IMR-90 (cell line): ENCODE measurements at regions not wholly inside any gene's neighbourhood (a gene's known extent, or its start where the extent isn't known, plus 50 kb on each side); places are given as distances from the start of the nearest gene placed in this dataset.

Experiments
- ATAC-seq: fragments of 200-7000 bp; cut with Tn5 transposase; 2 replicates; pipeline ENCODE4 v1.9.1; 2020; ENCODE audit warnings: low read depth, mild to moderate bottlenecking, moderate library complexity
- BruUV-seq: library from RNA; stranded (reverse); fragments of 400-500 nt; replicated peaks from 2 replicates; lab custom pipeline; 2021; lab: Mats Ljungman, UMichigan
- CTCF ChIA-PET: fragments of 300-600 bp; formaldehyde crosslinking; extraction: SDS; loops from one replicate; lab custom pipeline; 2021; ENCODE audit warnings: antibody characterized with exemption; lab: Yijun Ruan, JAX
- POLR2A ChIA-PET: fragments of 300-600 bp; sonication (Branson Sonifier 250); formaldehyde crosslinking; loops from one replicate; lab custom pipeline; 2022; ENCODE audit warnings: antibody characterized with exemption; ENCODE audit not compliant: unreplicated experiment; lab: Charles Lee
- DNase-seq: peaks from one replicate; pipeline ENCODE4 v3.0.0; 2013
- H2AFZ ChIP-seq: replicated peaks from 2 replicates; pipeline ENCODE3; 2013; ENCODE audit warnings: low read length, mild to moderate bottlenecking; ENCODE audit not compliant: poor library complexity
- H2AK5ac ChIP-seq: 2 replicates; pipeline ENCODE4 v1.6.1; 2013; ENCODE audit warnings: low read depth, low read length, inconsistent platforms
- H2AK9ac ChIP-seq: replicated peaks from 2 replicates; pipeline ENCODE3; 2013; ENCODE audit warnings: mild to moderate bottlenecking, low read depth, low read length, moderate library complexity; ENCODE audit not compliant: poor library complexity
- H2BK120ac ChIP-seq: 2 replicates; pipeline ENCODE4 v1.6.1; 2013; ENCODE audit warnings: low read depth, low read length, inconsistent platforms
- H2BK15ac ChIP-seq: 3 replicates; pipeline ENCODE4 v1.6.1; 2013; ENCODE audit warnings: low read depth, low read length, inconsistent platforms
- H2BK20ac ChIP-seq: 2 replicates; pipeline ENCODE4 v1.6.1; 2013; ENCODE audit warnings: low read depth, mild to moderate bottlenecking, inconsistent platforms, low read length, moderate library complexity
- H2BK5ac ChIP-seq: 2 replicates; pipeline ENCODE4 v1.6.1; 2013; ENCODE audit warnings: mild to moderate bottlenecking, low read depth, low read length, inconsistent platforms; ENCODE audit not compliant: poor library complexity, severe bottlenecking
- H3K14ac ChIP-seq: replicated peaks from 2 replicates; pipeline ENCODE4 v1.6.1; 2013; ENCODE audit warnings: low read depth, low read length, inconsistent platforms
- H3K18ac ChIP-seq: 2 replicates; pipeline ENCODE4 v1.6.1; 2013; ENCODE audit warnings: low read depth, low read length, control low read depth
- H3K23ac ChIP-seq: 2 replicates; pipeline ENCODE4 v1.6.1; 2013; ENCODE audit warnings: low read depth, low read length, inconsistent platforms
- H3K27ac ChIP-seq: 2 replicates; pipeline ENCODE4 v1.5.1; 2013; ENCODE audit warnings: mild to moderate bottlenecking, control low read depth, low read length; ENCODE audit not compliant: insufficient read depth
- H3K27me3 ChIP-seq: 2 replicates; pipeline ENCODE4 v1.6.1; 2013; ENCODE audit warnings: low read length; ENCODE audit not compliant: control insufficient read depth, insufficient read depth
- H3K36me3 ChIP-seq: 2 replicates; pipeline ENCODE4 v1.6.1; 2013; ENCODE audit warnings: low read length, mixed read lengths; ENCODE audit not compliant: control insufficient read depth, insufficient read depth
- H3K4ac ChIP-seq: 2 replicates; pipeline ENCODE4 v1.6.1; 2013; ENCODE audit warnings: low read depth, low read length, inconsistent platforms
- H3K4me1 ChIP-seq: 2 replicates; pipeline ENCODE4 v1.6.1; 2013; ENCODE audit warnings: low read length, mixed read lengths; ENCODE audit not compliant: control insufficient read depth, insufficient read depth
- H3K4me2 ChIP-seq: 2 replicates; pipeline ENCODE4 v1.6.1; 2013; ENCODE audit warnings: low read depth, mild to moderate bottlenecking, control low read depth, low read length, moderate library complexity
- H3K4me3 ChIP-seq: 2 replicates; pipeline ENCODE4 v1.5.1; 2013; ENCODE audit warnings: low read depth, mild to moderate bottlenecking, control low read depth, low read length, moderate library complexity; ENCODE audit not compliant: insufficient read depth
- H3K56ac ChIP-seq: 2 replicates; pipeline ENCODE4 v1.6.1; 2013; ENCODE audit warnings: low read length, inconsistent platforms; ENCODE audit not compliant: insufficient read depth; ENCODE audit errors: extremely low read depth
- H3K79me1 ChIP-seq, 2 experiments: 2 replicates each; pipeline ENCODE4 v1.6.1; 2013; ENCODE audit warnings: low read length in 2 of 2, inconsistent platforms in 1 of 2, low read depth in 1 of 2
- H3K9ac ChIP-seq: 2 replicates; pipeline ENCODE4 v1.6.1; 2013; ENCODE audit warnings: low read depth, low read length, control low read depth
- H3K9me1 ChIP-seq: 2 replicates; pipeline ENCODE4 v1.6.1; 2013; ENCODE audit warnings: low read length, inconsistent platforms; ENCODE audit not compliant: insufficient read depth
- H3K9me3 ChIP-seq: 2 replicates; pipeline ENCODE4 v1.6.1; 2013; ENCODE audit warnings: low read length; ENCODE audit not compliant: control insufficient read depth, insufficient read depth
- H4K20me1 ChIP-seq: 2 replicates; pipeline ENCODE4 v1.6.1; 2013; ENCODE audit warnings: low read length, inconsistent platforms; ENCODE audit not compliant: insufficient read depth
- H4K5ac ChIP-seq: 2 replicates; pipeline ENCODE4 v1.6.1; 2013; ENCODE audit warnings: mild to moderate bottlenecking, low read depth, low read length, control low read depth
- H4K8ac ChIP-seq, 2 experiments: 2 replicates each; pipeline ENCODE4 v1.6.1; 2013; ENCODE audit warnings: low read depth in 2 of 2, low read length in 2 of 2, control low read depth in 1 of 2, inconsistent platforms in 1 of 2
- H4K91ac ChIP-seq: 2 replicates; pipeline ENCODE4 v1.6.1; 2013; ENCODE audit warnings: low read depth, low read length, inconsistent platforms; ENCODE audit not compliant: insufficient read depth
- BHLHE40 ChIP-seq: fragments of 150-350 bp; IDR thresholded peaks from 2 replicates; pipeline ENCODE4 v1.6.1; 2016; ENCODE audit warnings: mild to moderate bottlenecking, low read depth, low read length
- CEBPB ChIP-seq: IDR thresholded peaks from 2 replicates; pipeline ENCODE4 v1.6.1; 2012; ENCODE audit warnings: low read depth, low read length, improper control_type of control experiment
- FOS ChIP-seq: fragments of 150-350 bp; IDR thresholded peaks from 2 replicates; pipeline ENCODE4 v1.6.1; 2016; ENCODE audit warnings: low read depth, low read length
- MAZ ChIP-seq: IDR thresholded peaks from 2 replicates; pipeline ENCODE4 v1.6.1; 2012; ENCODE audit warnings: low read depth, mild to moderate bottlenecking, low read length, improper control_type of control experiment, moderate library complexity, borderline replicate concordance
- MXI1 ChIP-seq: IDR thresholded peaks from 2 replicates; pipeline ENCODE4 v1.6.1; 2012; ENCODE audit warnings: low read depth, mild to moderate bottlenecking, low read length, moderate library complexity, borderline replicate concordance
- RAD21 ChIP-seq: IDR thresholded peaks from 2 replicates; pipeline ENCODE4 v1.6.1; 2012; ENCODE audit warnings: low read length, improper control_type of control experiment
- RCOR1 ChIP-seq: IDR thresholded peaks from 2 replicates; pipeline ENCODE4 v1.6.1; 2012; ENCODE audit warnings: mild to moderate bottlenecking, low read length, improper control_type of control experiment; ENCODE audit not compliant: insufficient replicate concordance
- RFX5 ChIP-seq: IDR thresholded peaks from 2 replicates; pipeline ENCODE4 v1.8.0; 2012; ENCODE audit warnings: low read depth, mild to moderate bottlenecking, low read length, moderate library complexity
- SMC3 ChIP-seq: fragments of 150-350 bp; IDR thresholded peaks from 2 replicates; pipeline ENCODE4 v1.6.1; 2016; ENCODE audit warnings: low read depth, mild to moderate bottlenecking, antibody characterized with exemption, low read length, moderate library complexity
- WGBS, 2 experiments: methylation state at CpG; one replicate each; pipeline versions ENCODE4 v1.1.5 to v1.1.7; 2013; ENCODE audit warnings: missing lambda C conversion rate in 2 of 2; ENCODE audit not compliant: insufficient read length in 1 of 2; ENCODE audit errors: extremely low coverage in 2 of 2; 5-methylcytosine and 5-hydroxymethylcytosine counted together
- dilution Hi-C: fragments of 300-500 bp; cut with HindIII; formaldehyde crosslinking; loops from one replicate; pipeline ENCODE4 v1.14.3; 2018; ENCODE audit warnings: low sequenced_read_pairs; ENCODE audit not compliant: unreplicated experiment
- in situ Hi-C: fragments of 300-500 bp; cut with MboI; formaldehyde crosslinking; loops from 3 replicates; pipeline ENCODE4 v1.14.3; 2019; ENCODE audit warnings: low sequenced_read_pairs, inconsistent platforms, mixed read lengths
- intact Hi-C: fragments of 100-400 bp; cut with micrococcal nuclease; formaldehyde crosslinking; loops from 2 replicates; pipeline ENCODE4 v1.10.0; 2022
- TF ChIP-seq, protein P1 (sequence below): fragments of 150-350 bp; IDR thresholded peaks from 2 replicates; pipeline ENCODE4 v1.6.1; 2016; ENCODE audit warnings: low read depth, mild to moderate bottlenecking, low read length, moderate library complexity, borderline replicate concordance

- no peaks in the 10 kb centered on the region; the same call in 1 of the 2 replicates for H3K27me3 ChIP-seq
- no peak overlapping the region for H3K4me2 ChIP-seq
- CTCF ChIA-PET = no interaction called here
- H2BK15ac ChIP-seq = no peak overlapping the region
- WGBS, 2 experiments = no CpG with 5 or more reads among the region's 11 CpGs
- H3K36me3 ChIP-seq = no peaks in the 10 kb centered on the region
- no peak overlapping the region for H3K56ac ChIP-seq
- POLR2A ChIA-PET = no interaction called here
- no peaks in the 10 kb centered on the region for H3K79me1 ChIP-seq
- no peak overlapping the region for H2BK120ac ChIP-seq
- no peak overlapping the region for H4K8ac ChIP-seq
- no peak overlapping the region for H2BK5ac ChIP-seq
- no peak overlapping the region for H3K4me3 ChIP-seq
- ATAC-seq (no peak), DNase-seq (no peak)
- no peak overlapping the region for H2BK20ac ChIP-seq
- no peaks in the 10 kb centered on the region for H4K20me1 ChIP-seq
- no peak overlapping the region for H3K27ac ChIP-seq
- H2AK9ac ChIP-seq = no peak overlapping the region
- no peak overlapping the region for H3K18ac ChIP-seq
- no peak overlapping the region for H2AFZ ChIP-seq
- TF ChIP-seq CEBPB (no peak), BHLHE40 (no peak), FOS (no peak), MAZ (no peak), SMC3 (no peak), RCOR1 (no peak), RAD21 (no peak), MXI1 (no peak), RFX5 (no peak)
- TF ChIP-seq, protein P1, sequence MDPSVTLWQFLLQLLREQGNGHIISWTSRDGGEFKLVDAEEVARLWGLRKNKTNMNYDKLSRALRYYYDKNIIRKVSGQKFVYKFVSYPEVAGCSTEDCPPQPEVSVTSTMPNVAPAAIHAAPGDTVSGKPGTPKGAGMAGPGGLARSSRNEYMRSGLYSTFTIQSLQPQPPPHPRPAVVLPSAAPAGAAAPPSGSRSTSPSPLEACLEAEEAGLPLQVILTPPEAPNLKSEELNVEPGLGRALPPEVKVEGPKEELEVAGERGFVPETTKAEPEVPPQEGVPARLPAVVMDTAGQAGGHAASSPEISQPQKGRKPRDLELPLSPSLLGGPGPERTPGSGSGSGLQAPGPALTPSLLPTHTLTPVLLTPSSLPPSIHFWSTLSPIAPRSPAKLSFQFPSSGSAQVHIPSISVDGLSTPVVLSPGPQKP = no peak
- H4K91ac ChIP-seq = no peak overlapping the region
- H3K9me3 ChIP-seq = no peaks in the 10 kb centered on the region
- H3K9ac ChIP-seq = no peak overlapping the region
- no peaks in the 10 kb centered on the region for H3K9me1 ChIP-seq
- H4K5ac ChIP-seq = no peak overlapping the region
- intact Hi-C loops (loop anchor here (10.0 kb wide), 1 partner anchor 272 kb away; no protein-coding TSS in a partner anchor), in situ Hi-C loops (no loop called here), dilution Hi-C loops (no loop called here)
- no peak overlapping the region for H3K4ac ChIP-seq
- no peak overlapping the region for H3K14ac ChIP-seq
- no TSS peak for BruUV-seq
- H3K23ac ChIP-seq = no peak overlapping the region
- no peaks in the 10 kb centered on the region for H3K4me1 ChIP-seq
- no peak overlapping the region for H2AK5ac ChIP-seq
These were observed 269.2 kb downstream of the FIGN start for GRCh38 chr2:163466331-163467250.
